B cell (primary cell): ENCODE measurements at regions not wholly inside any gene's neighbourhood (a gene's known extent, or its start where the extent isn't known, plus 50 kb on each side); places are given as distances from the start of the nearest gene placed in this dataset.

Source experiments
- ATAC-seq: fragments of 200-7000 bp; cut with Tn5 transposase; one replicate; pipeline ENCODE4 v1.10.0; 2021; ENCODE audit warnings: low read depth, mild to moderate bottlenecking, moderate number of reproducible peaks, moderate library complexity
- CTCF ChIA-PET: fragments of 350-600 bp; sonication (Branson Sonifier 250); formaldehyde crosslinking; loops from one replicate; lab custom pipeline; 2021; ENCODE audit warnings: antibody characterized with exemption, inconsistent platforms; lab: Charles Lee
- POLR2A ChIA-PET: fragments of 350-600 bp; sonication (Branson Sonifier 250); formaldehyde crosslinking; loops from one replicate; lab custom pipeline; 2021; ENCODE audit warnings: antibody characterized with exemption; lab: Charles Lee
- DNase-seq: peaks from one replicate; pipeline ENCODE4 v3.0.0; 2013
- H2AFZ ChIP-seq: 2 replicates; pipeline ENCODE4 v1.6.1; 2012; ENCODE audit warnings: mild to moderate bottlenecking, low read depth, low read length; ENCODE audit not compliant: insufficient read depth, poor library complexity, severe bottlenecking
- H3K27ac ChIP-seq, 2 donors: 1 replicate in 1 of 2; 2 replicates in 1 of 2; pipeline ENCODE4 v1.5.1; 2012 to 2013; ENCODE audit warnings: low read length in 2 of 2, mild to moderate bottlenecking in 2 of 2, moderate library complexity in 1 of 2
- H3K27me3 ChIP-seq, 4 experiments: fragments of 200-600 bp in 1 of 4; sonication (generic) in 1 of 4; replicated peaks in 1 of 4; 1 replicate in 2 of 4; 2 replicates in 2 of 4; pipeline versions ENCODE4 v1.6.1 to v1.7.0; 2013 to 2016; ENCODE audit warnings: low read length in 3 of 4, mild to moderate bottlenecking in 2 of 4, mixed read lengths in 1 of 4, moderate library complexity in 1 of 4; ENCODE audit not compliant: insufficient read depth in 4 of 4, control insufficient read depth in 3 of 4; ENCODE audit errors: control extremely low read depth in 1 of 4
- H3K36me3 ChIP-seq, 2 experiments: replicated peaks in 1 of 2; 1 replicate in 1 of 2; 2 replicates in 1 of 2; pipeline versions ENCODE4 v1.6.1 to v1.7.1; 2013; ENCODE audit warnings: low read length in 1 of 2; ENCODE audit not compliant: insufficient read depth in 2 of 2, control insufficient read depth in 1 of 2; ENCODE audit errors: control extremely low read depth in 1 of 2, extremely low read depth in 1 of 2
- H3K4me1 ChIP-seq, 2 donors: fragments of 200-600 bp in 1 of 2; sonication (generic) in 1 of 2; 1 replicate in 1 of 2; 2 replicates in 1 of 2; pipeline versions ENCODE4 v1.5.1 to v1.6.1; 2013 to 2017; ENCODE audit warnings: low read length in 2 of 2; ENCODE audit not compliant: control insufficient read depth in 2 of 2, insufficient read depth in 2 of 2
- H3K4me2 ChIP-seq: replicated peaks from 2 replicates; pipeline ENCODE3; 2012; ENCODE audit warnings: mild to moderate bottlenecking, low read depth, low read length; ENCODE audit not compliant: poor library complexity, severe bottlenecking
- H3K4me3 ChIP-seq, 5 experiments: fragments of 200-600 bp in 1 of 5; sonication (generic) in 1 of 5; 1 replicate in 3 of 5; 2 replicates in 2 of 5; pipeline versions ENCODE4 v1.5.1 to v1.7.0; 2011 to 2016; ENCODE audit warnings: low read length in 4 of 5, mild to moderate bottlenecking in 4 of 5, low read depth in 2 of 5, control low read depth in 1 of 5, moderate library complexity in 1 of 5; ENCODE audit not compliant: insufficient read depth in 1 of 5; ENCODE audit errors: control extremely low read depth in 1 of 5, extremely low read depth in 1 of 5
- H3K79me2 ChIP-seq: fragments of 200-600 bp; sonication (generic); one replicate; pipeline ENCODE4 v1.6.0; 2016; ENCODE audit warnings: low read length; ENCODE audit not compliant: control insufficient read depth, insufficient read depth
- H3K9ac ChIP-seq: fragments of 200-600 bp; sonication (generic); 2 replicates; pipeline ENCODE4 v1.6.1; 2017; ENCODE audit warnings: mild to moderate bottlenecking, low read length, moderate library complexity
- H3K9me3 ChIP-seq, 3 donors: one replicate each; pipeline versions ENCODE4 v1.6.1 to v1.7.1; 2013; ENCODE audit warnings: low read length in 2 of 3; ENCODE audit not compliant: control insufficient read depth in 2 of 3, insufficient read depth in 1 of 3; ENCODE audit errors: control extremely low read depth in 1 of 3
- H4K20me1 ChIP-seq: 2 replicates; pipeline ENCODE4 v1.6.0; 2012; ENCODE audit warnings: mild to moderate bottlenecking, low read length; ENCODE audit not compliant: insufficient read depth, control insufficient read depth, poor library complexity, severe bottlenecking
- H3K27ac Mint-ChIP-seq: one replicate; pipeline ENCODE4 v1.8.0; 2021; ENCODE audit warnings: mixed read lengths
- H3K27me3 Mint-ChIP-seq: one replicate; pipeline ENCODE4 v1.8.0; 2021; ENCODE audit warnings: mixed read lengths
- H3K4me1 Mint-ChIP-seq: one replicate; pipeline ENCODE4 v1.8.0; 2021; ENCODE audit warnings: mixed read lengths
- H3K4me3 Mint-ChIP-seq: one replicate; pipeline ENCODE4 v1.8.0; 2021; ENCODE audit warnings: mixed read lengths
- H3K9me3 Mint-ChIP-seq: one replicate; pipeline ENCODE4 v1.8.0; 2022; ENCODE audit warnings: mixed read lengths; ENCODE audit not compliant: insufficient read depth
- CTCF ChIP-seq: fragments of 200-600 bp; IDR thresholded peaks from one replicate; pipeline ENCODE4 v1.8.0; 2022; ENCODE audit warnings: antibody characterized with exemption, mild to moderate bottlenecking
- EZH2 ChIP-seq: IDR thresholded peaks from 2 replicates; pipeline ENCODE4 v1.6.1; 2012; ENCODE audit warnings: borderline replicate concordance, low read depth, mild to moderate bottlenecking, moderate library complexity, low read length; ENCODE audit not compliant: insufficient read depth, poor library complexity, severe bottlenecking
- WGBS: methylation state at CpG from one replicate; pipeline ENCODE4 v1.1.5; 2013; ENCODE audit warnings: missing lambda C conversion rate; ENCODE audit not compliant: insufficient coverage; 5-methylcytosine and 5-hydroxymethylcytosine counted together
- intact Hi-C: fragments of 100-400 bp; cut with micrococcal nuclease; formaldehyde crosslinking; loops from one replicate; pipeline ENCODE4 v1.10.0; 2022

GRCh38 chr5:63822614-63823013 is 139.6 kb downstream of the HTR1A start:
- Mint-ChIP-seq H3K4me1 (no peaks in the 10 kb centered on the region), H3K27ac (no peak overlapping the region), H3K9me3 (no peaks in the 10 kb centered on the region), H3K4me3 (no peak overlapping the region), H3K27me3 (no peaks in the 10 kb centered on the region)
- H3K79me2 ChIP-seq, result no peaks in the 10 kb centered on the region
- H4K20me1 ChIP-seq, result no peaks in the 10 kb centered on the region
- CTCF ChIA-PET, result no interaction called here
- intact Hi-C loops, result no loop called here
- H3K27ac ChIP-seq, result no peak overlapping the region
- H3K4me3 ChIP-seq, result no peak overlapping the region
- POLR2A ChIA-PET, result no interaction called here
- no peak overlapping the region for H3K9ac ChIP-seq
- no peaks in the 10 kb centered on the region for H3K27me3 ChIP-seq
- no peaks in the 10 kb centered on the region for H3K9me3 ChIP-seq
- ATAC-seq (no peak), DNase-seq (no peak)
- WGBS, result no CpG with 5 or more reads among the region's 1 CpG
- no peaks in the 10 kb centered on the region for H3K4me1 ChIP-seq
- no peak overlapping the region for H3K4me2 ChIP-seq
- no peaks in the 10 kb centered on the region for H3K36me3 ChIP-seq
- H2AFZ ChIP-seq, result no peak overlapping the region
- TF ChIP-seq CTCF, result no peak

GRCh38 chr5:63820577-63820976 is 141.7 kb downstream of the HTR1A start:
- H4K20me1 ChIP-seq, result no peaks in the 10 kb centered on the region
- DNase-seq, result no peak
- H3K27ac Mint-ChIP-seq, result no peak overlapping the region
- H3K27ac ChIP-seq, result no peak overlapping the region
- 58% methylated on average over 2 of the region's 3 CpGs for WGBS
- ChIA-PET POLR2A (no interaction called here), CTCF (no interaction called here)
- no peak overlapping the region for H3K4me3 Mint-ChIP-seq
- H3K4me1 Mint-ChIP-seq, result no peaks in the 10 kb centered on the region
- no peaks in the 10 kb centered on the region for H3K36me3 ChIP-seq
- no peaks in the 10 kb centered on the region for H3K79me2 ChIP-seq
- H3K9me3 Mint-ChIP-seq, result no peaks in the 10 kb centered on the region
- no peak overlapping the region for H3K4me3 ChIP-seq
- no peaks in the 10 kb centered on the region for H3K27me3 Mint-ChIP-seq
- no peaks in the 10 kb centered on the region for H3K4me1 ChIP-seq
- H2AFZ ChIP-seq, result no peak overlapping the region
- no peak overlapping the region for H3K4me2 ChIP-seq
- no peak overlapping the region for H3K9ac ChIP-seq
- intact Hi-C loops, result no loop called here
- no peaks in the 10 kb centered on the region for H3K27me3 ChIP-seq
- ATAC-seq, result no peak
- peaks cover 0 to 2% (median 0%) of the 10 kb centered on the region in 3 donors for H3K9me3 ChIP-seq
- TF ChIP-seq CTCF (no peak), EZH2 (no peak)
